H1 (cell line): ENCODE measurements at regions not wholly inside any gene's neighbourhood (a gene's known extent, or its start where the extent isn't known, plus 50 kb on each side); places are given as distances from the start of the nearest gene placed in this dataset.

Experiments used
- FOSL1 ChIP-seq: IDR thresholded peaks from 2 replicates; pipeline ENCODE4 v1.6.1; 2011; ENCODE audit warnings: mild to moderate bottlenecking, low read depth, low read length, moderate library complexity; ENCODE audit not compliant: insufficient read depth
- KDM5A ChIP-seq: fragments of 200-600 bp; IDR thresholded peaks from 2 replicates; pipeline ENCODE4 v1.7.1; 2012; ENCODE audit warnings: mild to moderate bottlenecking, low read length, inconsistent platforms, mixed read lengths
- POLR2A ChIP-seq, 2 experiments: IDR thresholded peaks; 1 replicate in 1 of 2; 2 replicates in 1 of 2; pipeline ENCODE4 v1.6.1; 2011; ENCODE audit warnings: low read depth in 2 of 2, low read length in 2 of 2, mild to moderate bottlenecking in 2 of 2; ENCODE audit errors: control extremely low read depth in 1 of 2
- POLR2AphosphoS5 ChIP-seq: IDR thresholded peaks from 2 replicates; pipeline ENCODE4 v1.6.1; 2011; ENCODE audit warnings: low read depth, low read length
- RBBP5 ChIP-seq: IDR thresholded peaks from 2 replicates; pipeline ENCODE4 v1.7.1; 2012; ENCODE audit warnings: low read depth, mild to moderate bottlenecking, inconsistent platforms, low read length, moderate library complexity, borderline replicate concordance

- no peak for TF ChIP-seq POLR2AphosphoS5
- TF ChIP-seq RBBP5 = no peak
- TF ChIP-seq FOSL1 = no peak
- TF ChIP-seq POLR2A (IDR thresholded peaks at IDR 0.05; ENCODE audit: control extremely low read depth in 1 of 2, low read depth in 2 of 2, low read length in 2 of 2) = no peak
- TF ChIP-seq KDM5A = no peak
Observed at GRCh38 chr11:115693002-115693401, 188.8 kb upstream of the CADM1 start.
